ENCODE measurements at regions not wholly inside any gene's neighbourhood (a gene's known extent, or its start where the extent isn't known, plus 50 kb on each side); places are given as distances from the start of the nearest gene placed in this dataset.

DNA sequence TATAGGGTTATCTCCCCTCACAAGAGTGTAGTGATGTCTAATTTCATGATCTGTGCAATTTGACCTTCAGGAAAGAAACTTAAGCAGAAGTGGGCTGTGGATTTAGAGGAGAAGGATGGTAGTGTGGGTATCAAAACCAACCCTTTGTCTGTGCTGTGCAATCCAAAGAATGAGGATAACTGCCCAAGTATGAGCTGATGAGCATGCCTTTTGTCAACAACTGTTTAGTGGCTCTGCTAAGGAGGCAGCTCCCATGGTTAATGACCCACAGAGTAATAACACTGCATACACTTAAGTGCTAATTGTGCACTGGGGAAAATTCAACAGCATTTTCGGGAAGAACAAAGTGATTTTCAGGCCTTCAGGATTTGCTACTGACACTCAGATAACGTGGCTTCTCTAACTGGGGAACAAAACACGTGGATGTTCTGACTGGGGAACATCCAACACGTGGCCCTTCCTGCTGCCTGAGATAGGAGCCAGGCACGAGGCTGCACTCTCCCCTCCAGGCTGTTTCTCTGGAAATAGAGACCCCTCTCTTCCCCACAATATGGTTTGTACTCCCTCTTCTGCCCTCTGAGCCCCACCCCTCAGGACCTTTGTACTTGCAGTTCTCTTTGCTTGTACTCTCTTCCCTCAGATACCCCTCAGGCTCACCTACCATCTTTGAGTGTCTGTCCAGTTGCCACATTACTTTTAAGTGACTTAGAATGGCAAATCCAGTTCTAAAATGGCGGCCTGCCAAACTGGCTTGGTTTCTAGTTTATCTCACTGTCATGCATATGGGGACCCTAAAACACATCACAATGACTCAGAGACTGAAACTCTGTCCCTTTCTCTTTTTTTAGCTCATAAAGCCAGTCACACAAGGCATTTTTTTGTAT, 234.9 kb upstream of the POU2AF2 start:
- Histone ChIP-seq H3K36me3 (replicated peaks; ENCODE audit: control insufficient read depth, insufficient read depth, low read length) (no peaks in the 10 kb centered on the region), H3K4me3 (ENCODE audit: insufficient read depth, low read depth, low read length) (no peak overlapping the region), H3K27me3 (ENCODE audit: control insufficient read depth, insufficient read depth, low read length) (no peaks in the 10 kb centered on the region)
- no peak for DNase-seq

- Histone ChIP-seq H3K36me3 (replicated peaks; ENCODE audit: control insufficient read depth, insufficient read depth, low read length) (no peaks in the 10 kb centered on the region), H3K4me3 (ENCODE audit: insufficient read depth, low read depth, low read length) (no peak overlapping the region), H3K27me3 (ENCODE audit: control insufficient read depth, insufficient read depth, low read length) (no peaks in the 10 kb centered on the region)
- no peak for DNase-seq
Observed at GRCh38 chr11:111006227-111006626, 239.3 kb upstream of the POU2AF2 start.

- no peak overlapping the region for H3K4me3 ChIP-seq (ENCODE audit: insufficient read depth, low read depth, low read length)
- no peaks in the 10 kb centered on the region for H3K36me3 ChIP-seq (replicated peaks; ENCODE audit: control insufficient read depth, insufficient read depth, low read length)
- DNase-seq, result no peak
- no peaks in the 10 kb centered on the region for H3K27me3 ChIP-seq (ENCODE audit: control insufficient read depth, insufficient read depth, low read length)
Observed at GRCh38 chr11:111001986-111002611, 243.4 kb upstream of the POU2AF2 start.

DNA sequence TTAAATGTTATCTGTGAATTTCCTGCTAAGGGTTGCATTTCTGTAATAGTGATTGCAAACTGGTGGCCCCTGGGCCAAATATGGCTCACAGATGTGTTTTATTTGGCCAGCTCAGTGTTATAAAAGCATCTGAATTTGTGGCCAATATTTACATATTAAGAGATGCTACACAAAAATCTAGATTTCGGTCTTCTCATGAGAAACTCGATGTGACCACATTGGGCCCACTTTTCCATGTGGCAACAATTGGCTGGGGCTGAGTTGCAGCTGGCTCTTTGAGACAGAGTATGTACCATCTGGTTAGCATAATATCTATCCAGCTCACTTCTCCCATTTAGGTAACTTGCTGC, 244.5 kb upstream of the POU2AF2 start:
- no peaks in the 10 kb centered on the region for H3K36me3 ChIP-seq (replicated peaks; ENCODE audit: control insufficient read depth, insufficient read depth, low read length)
- H3K4me3 ChIP-seq (ENCODE audit: insufficient read depth, low read depth, low read length), result no peak overlapping the region
- no peaks in the 10 kb centered on the region for H3K27me3 ChIP-seq (ENCODE audit: control insufficient read depth, insufficient read depth, low read length)
- no peak for DNase-seq

GRCh38 chr11:111000400-111001080, 245.0 kb upstream of the POU2AF2 start:
- no peak overlapping the region for H3K4me3 ChIP-seq (ENCODE audit: insufficient read depth, low read depth, low read length)
- no peak for DNase-seq
- H3K27me3 ChIP-seq (ENCODE audit: control insufficient read depth, insufficient read depth, low read length), result no peaks in the 10 kb centered on the region
- H3K36me3 ChIP-seq (replicated peaks; ENCODE audit: control insufficient read depth, insufficient read depth, low read length), result no peaks in the 10 kb centered on the region

GRCh38 chr11:110992481-110992880, 253.0 kb upstream of the POU2AF2 start:
- Histone ChIP-seq H3K36me3 (replicated peaks; ENCODE audit: control insufficient read depth, insufficient read depth, low read length) (no peaks in the 10 kb centered on the region), H3K4me3 (ENCODE audit: insufficient read depth, low read depth, low read length) (no peak overlapping the region), H3K27me3 (ENCODE audit: control insufficient read depth, insufficient read depth, low read length) (no peaks in the 10 kb centered on the region)
- no peak for DNase-seq

DNA sequence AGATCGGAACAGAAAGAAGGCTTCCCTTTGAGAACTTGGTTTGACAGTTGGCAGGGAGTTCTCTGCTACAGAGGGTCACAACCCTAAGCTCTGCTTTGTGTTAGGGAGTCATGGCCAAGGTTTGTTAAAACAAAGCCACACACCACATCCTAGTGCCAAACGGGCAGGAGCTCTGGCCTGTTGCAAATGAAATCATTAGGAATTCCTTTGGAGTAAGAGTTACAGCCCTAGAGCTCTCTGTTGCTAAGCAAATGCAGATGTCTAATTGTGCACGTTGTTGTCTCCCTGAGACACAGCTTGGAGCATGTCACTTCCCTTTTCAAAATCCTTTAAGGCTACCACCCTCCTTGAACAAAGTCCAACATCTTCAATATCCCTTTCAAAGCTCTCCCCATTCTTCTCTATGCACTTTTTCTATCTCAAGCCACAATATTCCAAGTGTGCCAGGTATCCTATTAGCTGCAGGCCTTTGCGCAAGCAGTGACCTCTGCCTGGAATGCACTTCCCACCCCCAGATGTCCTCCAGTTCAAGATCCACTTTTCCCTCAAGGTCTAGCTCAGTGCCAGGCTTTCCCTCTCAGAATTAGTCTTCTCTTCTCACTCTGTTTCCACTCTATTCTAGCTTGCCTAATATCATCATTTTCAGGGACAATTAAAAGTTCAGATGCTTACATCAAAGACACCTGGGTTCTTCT, 253.7 kb upstream of the POU2AF2 start:
- H3K27me3 ChIP-seq (ENCODE audit: control insufficient read depth, insufficient read depth, low read length), result no peaks in the 10 kb centered on the region
- no peaks in the 10 kb centered on the region for H3K36me3 ChIP-seq (replicated peaks; ENCODE audit: control insufficient read depth, insufficient read depth, low read length)
- DNase-seq, result no peak
- H3K4me3 ChIP-seq (ENCODE audit: insufficient read depth, low read depth, low read length), result no peak overlapping the region

DNA sequence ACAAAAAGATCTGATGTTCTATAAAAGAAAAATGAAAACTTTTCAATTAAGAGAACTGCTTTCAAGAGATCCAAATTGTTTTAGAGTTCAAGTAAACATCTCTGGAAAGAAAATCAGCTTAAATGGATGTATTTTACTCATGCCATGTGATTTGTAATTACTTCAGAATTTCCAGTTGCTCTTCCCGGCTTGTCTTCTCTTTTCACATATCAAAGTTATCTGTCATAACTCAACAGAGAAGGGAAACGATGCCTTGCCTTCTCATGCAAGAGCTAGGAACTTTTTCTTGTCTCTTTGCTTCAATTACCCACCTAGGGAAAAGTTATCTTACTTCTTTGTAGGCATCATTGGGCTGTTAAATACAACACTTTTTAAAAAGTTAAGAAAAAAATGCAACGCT, 255.2 kb upstream of the POU2AF2 start:
- no peaks in the 10 kb centered on the region for H3K27me3 ChIP-seq (ENCODE audit: control insufficient read depth, insufficient read depth, low read length)
- no peak overlapping the region for H3K4me3 ChIP-seq (ENCODE audit: insufficient read depth, low read depth, low read length)
- DNase-seq, result no peak
- H3K36me3 ChIP-seq (replicated peaks; ENCODE audit: control insufficient read depth, insufficient read depth, low read length), result no peaks in the 10 kb centered on the region

DNA sequence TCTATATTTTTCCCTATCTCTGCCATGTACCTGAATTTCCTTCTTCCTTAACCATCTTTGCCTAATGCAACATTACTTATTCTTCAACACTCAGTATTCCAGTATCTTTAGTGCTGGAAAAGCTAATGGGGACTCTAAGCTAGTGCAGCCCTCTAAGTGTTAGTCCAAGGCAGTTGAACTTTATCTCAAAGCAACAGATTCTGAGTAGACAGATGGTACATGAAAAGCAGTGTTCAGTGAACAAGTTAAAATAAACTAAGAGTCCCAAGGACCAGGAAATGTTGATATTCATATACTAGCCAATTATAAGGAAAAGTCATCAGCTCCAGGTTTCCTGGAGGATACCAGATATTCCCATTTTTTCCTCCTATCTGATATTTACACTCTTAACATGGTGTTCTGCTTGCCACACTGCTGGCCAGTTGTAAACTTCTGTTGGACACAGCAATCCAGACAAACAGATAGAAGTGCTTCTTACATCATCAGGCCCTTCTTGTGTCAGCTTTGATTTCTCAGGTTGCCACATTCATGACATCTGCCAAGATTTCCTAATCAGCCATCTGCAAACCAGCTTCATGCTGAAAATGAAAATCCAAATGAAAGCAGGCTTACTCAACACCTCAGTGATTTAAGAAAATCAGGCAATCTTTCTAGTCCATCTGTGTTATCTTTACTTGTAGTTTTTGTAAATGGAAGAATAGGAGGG, 255.9 kb upstream of the POU2AF2 start:
- no peaks in the 10 kb centered on the region for H3K27me3 ChIP-seq (ENCODE audit: control insufficient read depth, insufficient read depth, low read length)
- H3K4me3 ChIP-seq (ENCODE audit: insufficient read depth, low read depth, low read length), result no peak overlapping the region
- no peak for DNase-seq
- no peaks in the 10 kb centered on the region for H3K36me3 ChIP-seq (replicated peaks; ENCODE audit: control insufficient read depth, insufficient read depth, low read length)

- Histone ChIP-seq H3K36me3 (replicated peaks; ENCODE audit: control insufficient read depth, insufficient read depth, low read length) (no peaks in the 10 kb centered on the region), H3K4me3 (ENCODE audit: insufficient read depth, low read depth, low read length) (no peak overlapping the region), H3K27me3 (ENCODE audit: control insufficient read depth, insufficient read depth, low read length) (no peaks in the 10 kb centered on the region)
- no peak for DNase-seq
Observed at GRCh38 chr11:110988671-110989070, 256.9 kb upstream of the POU2AF2 start.

DNA sequence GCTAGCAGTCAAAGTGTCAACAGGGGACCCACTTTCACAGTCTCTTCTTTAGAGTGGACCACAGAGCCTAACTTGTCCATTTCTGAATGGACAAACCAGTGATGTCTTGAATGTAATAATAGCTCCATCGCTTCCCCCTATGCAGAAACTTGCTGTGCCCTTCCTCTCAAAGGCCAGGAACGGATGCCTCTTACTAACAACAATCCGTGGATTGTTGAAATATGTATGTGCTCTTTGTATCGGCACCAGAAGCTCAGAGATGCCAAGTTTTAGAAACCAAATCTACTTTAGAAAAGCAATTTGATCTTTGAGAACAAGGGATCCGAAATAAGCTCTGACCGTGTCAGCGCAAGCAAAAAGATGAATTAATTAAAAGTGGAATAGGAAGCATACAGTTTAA, 259.5 kb upstream of the POU2AF2 start:
- Histone ChIP-seq H3K4me3 (ENCODE audit: insufficient read depth, low read depth, low read length) (no peak overlapping the region), H3K36me3 (replicated peaks; ENCODE audit: control insufficient read depth, insufficient read depth, low read length) (no peaks in the 10 kb centered on the region), H3K27me3 (ENCODE audit: control insufficient read depth, insufficient read depth, low read length) (no peaks in the 10 kb centered on the region)
- no peak for DNase-seq

- no peaks in the 10 kb centered on the region for H3K36me3 ChIP-seq (replicated peaks; ENCODE audit: control insufficient read depth, insufficient read depth, low read length)
- no peak for DNase-seq
- H3K27me3 ChIP-seq (ENCODE audit: control insufficient read depth, insufficient read depth, low read length), result no peaks in the 10 kb centered on the region
- no peak overlapping the region for H3K4me3 ChIP-seq (ENCODE audit: insufficient read depth, low read depth, low read length)
Observed at GRCh38 chr11:110985547-110985946, 260.0 kb upstream of the POU2AF2 start.

- Histone ChIP-seq H3K36me3 (replicated peaks; ENCODE audit: control insufficient read depth, insufficient read depth, low read length) (no peaks in the 10 kb centered on the region), H3K27me3 (ENCODE audit: control insufficient read depth, insufficient read depth, low read length) (no peaks in the 10 kb centered on the region), H3K4me3 (ENCODE audit: insufficient read depth, low read depth, low read length) (no peak overlapping the region)
- DNase-seq, result no peak
Observed at GRCh38 chr11:110984693-110985092, 260.8 kb upstream of the POU2AF2 start.

DNA sequence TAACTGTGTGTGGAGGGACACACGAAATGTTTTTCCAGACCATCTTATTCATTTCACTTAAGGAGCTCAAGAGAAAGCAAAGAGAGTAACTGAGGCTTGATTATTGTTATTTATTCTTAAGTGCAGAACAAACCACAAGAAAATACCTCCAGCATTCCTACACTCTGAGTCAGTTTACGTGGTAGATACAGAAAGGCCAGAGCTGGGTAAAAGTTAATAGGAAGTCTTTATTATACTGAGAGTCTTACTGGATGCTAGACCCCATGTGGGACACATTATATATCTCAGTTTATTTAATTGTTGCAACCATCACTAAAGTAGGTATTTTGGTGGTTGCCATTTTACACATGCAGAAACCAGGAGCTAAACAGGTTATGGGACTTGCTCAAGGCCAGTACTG, 261.4 kb upstream of the POU2AF2 start:
- Histone ChIP-seq H3K4me3 (ENCODE audit: insufficient read depth, low read depth, low read length) (no peak overlapping the region), H3K27me3 (ENCODE audit: control insufficient read depth, insufficient read depth, low read length) (no peaks in the 10 kb centered on the region), H3K36me3 (replicated peaks; ENCODE audit: control insufficient read depth, insufficient read depth, low read length) (no peaks in the 10 kb centered on the region)
- DNase-seq, result no peak

Data from H7 (cell line).